DMS 273 treated with DMSO at 0.1 percent for 48 hours (cell line): ENCODE measurements at regions not wholly inside any gene's neighbourhood (a gene's known extent, or its start where the extent isn't known, plus 50 kb on each side); places are given as distances from the start of the nearest gene placed in this dataset.
"Not testable (repeated sequence)": the region's sequence is repeated elsewhere in the genome, so short reads cannot be mapped to it uniquely, and the experiment has no call there.

ENCODE experiments used
- DNase-seq: peaks from one replicate; lab custom pipeline; 2025; lab: John Stamatoyannopoulos, UW

GRCh38 chr3:72052841-72053409 is 268.0 kb upstream of the PROK2 start:
- DNase-seq: no peak

DNA sequence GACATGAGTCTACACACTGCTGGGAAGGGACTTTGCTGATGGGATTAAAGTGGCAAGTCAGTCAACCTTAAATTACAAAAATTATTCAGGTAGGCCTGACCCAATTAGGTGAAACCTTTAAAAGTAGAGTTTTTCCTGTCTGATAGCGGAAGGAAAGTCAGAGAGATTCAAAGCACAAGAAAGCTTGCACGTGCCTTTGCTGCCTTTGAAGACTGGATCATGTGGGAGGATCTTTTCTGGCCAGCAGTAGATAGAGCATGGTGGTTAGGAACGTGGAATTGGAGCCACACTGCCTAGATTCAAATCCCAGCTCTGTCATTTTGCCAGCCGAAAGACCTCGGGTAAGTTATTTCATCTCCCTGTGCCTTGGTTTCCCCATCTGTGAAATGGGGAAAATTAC is 265.8 kb upstream of the PROK2 start:
- no peak for DNase-seq

- DNase-seq: peak; percentile 37
Measured at GRCh38 chr3:72050048-72050632, 265.2 kb upstream of the PROK2 start.

DNA sequence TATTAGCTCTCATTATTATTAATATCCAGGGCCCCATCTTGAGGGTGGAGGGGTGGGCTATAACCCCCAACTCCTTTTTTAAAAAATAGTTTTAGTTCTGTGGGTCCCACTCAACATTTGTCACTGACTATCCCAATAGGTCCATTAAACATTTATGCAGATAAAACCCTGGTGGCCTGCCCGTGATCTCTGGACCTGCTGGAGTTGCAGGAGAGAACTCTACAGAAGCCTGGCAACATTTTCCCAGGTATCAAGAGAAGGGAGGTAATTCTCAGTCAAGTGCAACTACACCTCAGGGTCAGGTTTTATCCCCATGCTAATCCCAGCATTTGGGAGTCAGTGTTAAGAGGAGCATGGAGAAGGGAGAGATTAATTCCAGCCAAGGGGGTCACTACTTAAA is 264.4 kb upstream of the PROK2 start:
- DNase-seq: no peak

DNA sequence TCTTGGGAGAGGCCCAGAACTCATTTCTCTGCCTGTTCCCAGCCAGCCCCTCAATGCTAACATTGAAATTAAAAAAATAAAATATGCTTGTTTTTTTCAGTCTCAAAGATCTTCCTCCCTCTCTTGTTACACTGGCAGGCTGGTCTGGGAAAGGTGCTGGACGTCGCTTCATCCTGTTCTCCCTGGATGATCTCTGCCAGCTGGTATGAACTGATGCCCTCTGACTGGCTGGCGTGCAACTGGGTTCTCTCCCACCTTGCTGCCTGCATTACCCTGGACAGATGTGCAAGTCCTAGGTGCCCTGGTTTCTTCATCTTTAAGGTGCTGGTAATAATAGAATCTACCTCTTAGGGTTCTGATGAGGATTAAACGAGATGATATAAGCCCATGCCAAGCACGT is 263.9 kb upstream of the PROK2 start:
- no peak for DNase-seq

DNA sequence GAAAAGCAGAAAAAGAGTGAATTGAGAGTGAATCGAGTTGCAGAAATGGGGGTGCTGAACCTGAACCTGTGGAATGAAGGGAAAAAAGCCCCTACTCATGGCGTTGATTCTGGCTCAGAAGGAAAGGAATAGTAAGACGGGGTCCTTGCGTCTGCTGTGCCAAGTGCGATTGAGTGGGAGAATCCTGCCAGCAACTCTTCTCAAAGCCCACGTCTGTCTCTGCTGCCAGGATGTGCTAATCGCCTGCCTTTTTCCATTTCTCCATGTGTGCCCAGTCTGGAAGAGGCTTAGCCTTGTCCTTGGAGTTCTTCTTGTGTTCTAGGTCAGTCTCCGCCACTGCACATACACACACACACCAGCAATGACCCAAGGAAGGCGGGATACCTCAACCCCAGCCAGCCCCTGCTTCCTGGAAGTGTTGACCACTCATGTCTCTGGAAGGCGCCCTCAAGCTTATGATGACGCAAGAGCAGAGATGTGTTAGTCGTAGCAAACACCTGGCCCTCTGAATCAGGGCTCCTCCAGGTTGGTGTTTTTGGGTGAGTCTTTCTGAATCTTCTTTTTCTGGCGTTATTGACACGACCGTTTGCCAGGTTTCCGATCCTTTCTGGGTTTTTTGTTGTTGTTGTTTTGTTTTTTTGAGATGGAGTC is 262.4 kb upstream of the PROK2 start:
- no peak for DNase-seq

DNA sequence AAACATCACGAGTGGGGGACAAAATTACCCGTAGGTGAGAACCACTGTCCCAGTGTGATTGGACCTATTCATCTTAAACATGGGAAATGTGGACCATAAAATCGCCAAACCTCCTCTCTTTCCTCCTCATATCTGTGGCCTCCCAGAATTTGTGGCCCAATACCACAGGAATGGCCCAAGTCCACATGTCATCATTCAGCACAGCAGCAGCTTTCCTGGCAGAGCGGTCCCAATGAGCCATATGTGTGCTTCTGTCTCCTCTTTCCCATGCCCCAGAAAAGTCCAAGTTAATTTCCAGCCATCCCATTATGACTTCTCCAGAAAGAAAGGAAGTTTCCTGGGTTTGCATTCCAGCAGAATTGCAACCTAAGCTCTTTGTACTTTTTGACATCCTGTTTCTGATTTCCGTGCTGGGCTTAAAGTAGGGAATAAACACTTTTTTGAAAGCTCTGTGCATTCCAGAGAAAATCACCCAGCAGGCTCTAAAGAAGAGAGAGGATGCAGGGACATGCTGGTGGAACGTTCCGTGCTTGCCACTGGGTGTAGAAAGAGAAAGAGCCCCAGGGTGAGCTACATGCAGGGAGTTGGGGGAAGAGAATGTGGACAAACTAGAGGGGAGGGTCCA is 259.4 kb upstream of the PROK2 start:
- DNase-seq: no peak

DNA sequence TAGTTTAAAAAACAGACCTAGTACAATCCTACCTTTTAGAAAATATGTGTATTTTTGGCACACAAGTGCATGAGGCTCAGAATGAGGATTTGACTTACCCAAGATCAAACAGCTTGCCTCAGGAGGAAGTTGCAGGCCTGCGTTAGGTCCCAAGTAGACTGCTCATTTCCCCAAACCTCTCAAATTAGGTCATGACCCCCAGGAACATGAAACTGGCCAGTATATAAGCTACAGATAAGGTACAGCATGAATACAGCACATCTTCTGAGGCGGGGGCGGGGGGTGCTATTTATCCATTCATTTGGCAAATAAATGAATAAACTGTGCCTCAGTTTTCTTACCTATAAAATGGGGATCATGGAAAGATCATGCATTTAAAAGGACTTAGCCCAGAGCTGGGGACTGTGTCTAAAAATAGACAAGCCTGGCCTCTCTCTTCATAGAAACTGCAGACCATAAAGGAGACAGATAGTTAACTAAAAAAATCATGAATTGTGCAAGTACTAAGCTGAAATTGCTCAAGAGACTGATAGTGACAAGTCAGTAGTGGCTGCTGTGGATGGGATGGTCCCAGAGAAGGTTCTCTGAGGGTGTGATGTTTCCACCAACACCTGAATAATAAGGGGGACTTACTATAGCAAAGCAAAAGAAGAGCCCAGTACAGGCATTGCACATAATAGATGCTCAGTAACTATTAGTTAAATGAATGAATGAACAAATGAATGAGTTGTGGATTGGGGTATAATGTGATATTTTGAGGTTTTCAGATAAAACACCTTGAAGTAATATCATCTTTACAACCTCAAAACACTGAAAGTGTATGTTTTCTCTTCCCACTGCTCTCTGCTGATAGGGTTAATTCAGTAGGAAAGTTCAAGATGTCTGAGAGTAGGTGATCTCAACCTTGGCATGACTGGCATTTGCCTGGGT is 258.5 kb upstream of the PROK2 start:
- no peak for DNase-seq

GRCh38 chr3:72042397-72043203 is 257.7 kb upstream of the PROK2 start:
- no peak for DNase-seq

DNA sequence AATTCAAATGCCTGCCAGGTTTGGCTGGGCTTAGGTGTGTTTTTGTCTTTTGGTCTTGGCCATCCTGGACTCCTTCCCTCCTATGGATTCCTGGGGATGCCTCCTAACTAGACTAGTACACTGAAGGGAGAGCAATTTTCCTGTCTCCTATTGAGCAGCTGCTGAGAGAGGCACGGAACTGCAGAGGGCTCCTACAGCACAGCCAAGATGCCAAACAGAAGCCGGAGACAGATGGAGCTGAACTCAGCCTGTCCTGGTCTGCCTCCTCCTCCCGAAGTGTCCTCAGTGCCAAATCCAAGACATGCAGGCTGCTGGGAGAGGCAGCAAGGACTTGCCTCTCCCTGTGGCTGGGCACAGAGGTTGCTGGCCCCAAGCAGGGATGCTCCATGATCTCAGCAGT is 256.6 kb upstream of the PROK2 start:
- peak; percentile 29 for DNase-seq

DNA sequence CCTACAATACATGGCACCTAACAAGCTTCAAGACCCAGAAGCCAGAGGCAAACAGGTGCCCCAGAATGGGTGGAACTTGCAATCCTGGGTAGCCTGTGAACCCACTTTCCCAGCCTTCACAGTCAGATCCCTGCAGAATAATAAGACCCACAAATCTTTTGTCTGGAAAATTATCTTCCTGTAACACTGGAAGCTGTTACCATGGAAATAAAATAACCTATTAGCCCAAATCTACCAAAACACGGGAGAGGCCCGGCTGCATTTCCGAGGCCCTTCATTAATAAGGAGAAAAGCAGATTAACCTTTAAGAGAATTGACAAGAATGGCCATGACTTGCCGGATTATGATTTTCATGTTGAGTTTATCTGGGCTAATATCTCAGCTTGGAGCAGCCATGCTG is 256.1 kb upstream of the PROK2 start:
- no peak for DNase-seq

- no peak for DNase-seq
Measured at GRCh38 chr3:72039677-72040076, 254.7 kb upstream of the PROK2 start.

DNA sequence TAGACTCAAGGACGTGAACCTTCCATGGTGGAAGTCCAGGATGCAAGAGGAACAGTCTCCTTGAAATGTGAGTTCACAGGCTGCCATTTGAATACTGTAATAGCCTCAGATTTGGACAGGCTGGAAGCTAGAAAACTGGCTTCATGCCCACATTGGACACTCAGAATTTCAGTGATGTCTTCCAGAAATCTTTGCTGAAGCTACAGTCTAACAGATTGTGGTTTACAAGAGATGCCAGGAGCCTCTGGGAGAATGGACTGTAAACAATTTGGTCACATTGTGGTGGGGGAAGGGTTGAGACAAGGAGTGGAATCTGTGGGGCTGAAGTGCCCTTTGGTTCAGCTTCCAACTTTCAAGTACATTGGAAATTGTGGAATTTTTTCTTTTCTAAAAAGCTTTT is 252.0 kb upstream of the PROK2 start:
- DNase-seq: no peak

GRCh38 chr3:72035606-72036005 is 250.7 kb upstream of the PROK2 start:
- DNase-seq: no peak

GRCh38 chr3:72034986-72035385 is 250.0 kb upstream of the PROK2 start:
- DNase-seq: no peak

DNA sequence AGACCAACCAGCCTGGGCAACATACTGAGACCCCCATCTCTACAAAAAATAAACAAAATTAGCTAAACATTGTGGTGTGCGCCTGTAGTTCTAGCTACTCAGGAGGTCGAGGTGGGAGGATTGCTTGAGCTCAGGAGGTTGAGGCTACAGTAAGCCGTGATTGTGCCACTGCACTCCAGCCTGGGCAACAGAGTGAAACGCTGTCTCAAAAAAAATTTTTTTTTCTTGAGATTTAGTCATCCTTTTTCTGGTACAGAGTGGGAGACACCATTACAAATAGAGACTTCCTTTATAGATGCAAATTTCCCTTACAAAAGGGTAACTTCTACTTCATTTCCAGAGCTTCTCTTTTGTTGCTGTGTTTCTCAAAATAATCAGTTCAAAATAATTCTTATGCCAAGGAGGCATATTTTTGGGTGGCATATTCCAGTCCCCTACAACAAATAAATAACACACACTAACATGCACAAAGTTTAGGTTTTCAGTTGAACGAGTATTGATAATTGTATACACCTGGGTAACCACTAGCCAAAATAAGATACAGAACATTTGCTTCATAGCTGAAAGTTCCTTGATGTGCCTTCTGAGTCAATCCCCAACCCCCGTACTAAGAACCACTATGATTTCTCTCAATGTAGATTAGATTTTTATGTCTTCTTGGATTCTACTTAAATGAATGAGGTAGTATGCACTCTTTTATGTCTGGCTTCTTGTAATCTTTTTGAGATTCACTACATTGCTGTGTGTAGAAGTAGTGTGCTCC is 248.9 kb upstream of the PROK2 start:
- DNase-seq: no peak

GRCh38 chr3:72032441-72033135 is 247.6 kb upstream of the PROK2 start:
- DNase-seq: no peak

- no peak for DNase-seq
Measured at GRCh38 chr3:72031581-72031980, 246.6 kb upstream of the PROK2 start.

GRCh38 chr3:72030296-72030695 is 245.3 kb upstream of the PROK2 start:
- DNase-seq: not testable (repeated sequence)

DNA sequence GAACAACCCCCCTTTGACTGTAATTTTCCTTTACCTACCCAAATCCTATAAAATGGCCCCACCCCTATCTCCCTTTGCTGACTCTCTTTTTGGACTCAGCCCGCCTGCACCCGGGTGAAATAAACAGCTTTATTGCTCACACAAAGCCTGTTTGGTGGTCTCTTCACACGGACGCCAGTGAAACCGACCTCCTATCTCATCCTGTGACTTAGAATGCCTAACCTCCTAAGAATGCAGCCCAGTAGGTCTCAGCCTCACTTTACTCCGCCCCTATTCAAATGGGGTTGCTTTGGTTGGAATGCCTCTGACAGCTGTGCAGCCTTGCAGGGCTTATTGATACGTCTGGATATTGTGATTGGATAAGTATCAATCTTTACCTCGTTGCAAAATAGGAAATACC is 243.8 kb upstream of the PROK2 start:
- not testable (repeated sequence) for DNase-seq
